ENCODE measurements at regions not wholly inside any gene's neighbourhood (a gene's known extent, or its start where the extent isn't known, plus 50 kb on each side); places are given as distances from the start of the nearest gene placed in this dataset.
"Not testable (repeated sequence)": the region's sequence is repeated elsewhere in the genome, so short reads cannot be mapped to it uniquely, and the experiment has no call there.

- DNase-seq: no peak
These were observed 157.5 kb upstream of the ANKRD50 start for GRCh38 chr4:124869961-124870495.

- DNase-seq: no peak
These were observed 156.0 kb upstream of the ANKRD50 start for GRCh38 chr4:124868495-124868894.

- DNase-seq: no peak
These were observed 155.0 kb upstream of the ANKRD50 start for GRCh38 chr4:124867536-124867935.

- no peak for DNase-seq
These were observed 153.8 kb upstream of the ANKRD50 start for GRCh38 chr4:124866301-124866700.

GRCh38 chr4:124863040-124863545 is 150.6 kb upstream of the ANKRD50 start:
- no peak for DNase-seq

GRCh38 chr4:124862261-124862660 is 149.7 kb upstream of the ANKRD50 start:
- no peak for DNase-seq

- no peak for DNase-seq
These were observed 149.2 kb upstream of the ANKRD50 start for GRCh38 chr4:124861761-124862160.

- DNase-seq: no peak
These were observed 142.4 kb upstream of the ANKRD50 start for GRCh38 chr4:124854968-124855367.

GRCh38 chr4:124851741-124852140 is 139.2 kb upstream of the ANKRD50 start:
- DNase-seq: no peak

GRCh38 chr4:124846306-124846705 is 133.8 kb upstream of the ANKRD50 start:
- no peak for DNase-seq

- DNase-seq: no peak
These were observed 127.4 kb upstream of the ANKRD50 start for GRCh38 chr4:124839786-124840390.

GRCh38 chr4:124833831-124834505 is 121.4 kb upstream of the ANKRD50 start:
- DNase-seq: no peak

GRCh38 chr4:124828382-124828781 is 115.8 kb upstream of the ANKRD50 start:
- no peak for DNase-seq

- DNase-seq: no peak
These were observed 105.0 kb upstream of the ANKRD50 start for GRCh38 chr4:124817531-124817930.

GRCh38 chr4:124812203-124812602 is 99.7 kb upstream of the ANKRD50 start:
- not testable (repeated sequence) for DNase-seq

GRCh38 chr4:124810827-124811226 is 98.3 kb upstream of the ANKRD50 start:
- DNase-seq: no peak

- no peak for DNase-seq
These were observed 94.9 kb upstream of the ANKRD50 start for GRCh38 chr4:124807421-124807820.

- no peak for DNase-seq
These were observed 93.9 kb upstream of the ANKRD50 start for GRCh38 chr4:124806403-124806802.

- DNase-seq: no peak
These were observed 92.1 kb upstream of the ANKRD50 start for GRCh38 chr4:124804584-124804983.

GRCh38 chr4:124804041-124804440 is 91.5 kb upstream of the ANKRD50 start:
- no peak for DNase-seq

GRCh38 chr4:124803641-124804040 is 91.1 kb upstream of the ANKRD50 start:
- no peak for DNase-seq

GRCh38 chr4:124803026-124803425 is 90.5 kb upstream of the ANKRD50 start:
- DNase-seq: no peak

GRCh38 chr4:124797223-124797622 is 84.7 kb upstream of the ANKRD50 start:
- no peak for DNase-seq

GRCh38 chr4:124790471-124790870 is 77.9 kb upstream of the ANKRD50 start:
- DNase-seq: no peak

Data from midbrain (tissue), 1 donor.